ENCODE measurements at regions not wholly inside any gene's neighbourhood (a gene's known extent, or its start where the extent isn't known, plus 50 kb on each side); places are given as distances from the start of the nearest gene placed in this dataset.

DNA sequence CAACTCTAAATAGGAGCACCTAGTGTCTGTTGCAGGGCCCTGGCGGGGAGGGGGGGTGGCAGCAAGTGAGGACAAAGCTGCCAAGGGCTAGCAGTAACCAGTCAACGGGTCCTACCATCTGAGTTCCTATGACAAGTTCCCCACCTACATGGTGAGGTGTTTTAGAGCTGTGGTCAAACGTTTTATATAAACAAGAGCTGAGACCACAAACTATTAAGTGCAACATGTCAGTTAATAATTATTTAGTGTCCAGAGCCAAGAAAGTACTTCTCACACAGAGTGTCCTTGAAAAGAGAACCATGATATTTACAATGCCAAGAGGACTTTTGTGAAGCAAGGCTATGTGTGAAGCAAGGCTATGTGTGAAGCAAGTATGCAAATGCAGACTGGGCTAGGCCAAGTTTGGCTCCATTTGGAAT, 434.7 kb downstream of the TNS3 start:
- no peak for DNase-seq (ENCODE audit: low spot score)

GRCh38 chr7:47145982-47146381, 435.9 kb downstream of the TNS3 start:
- no peak for DNase-seq (ENCODE audit: low spot score)

DNA sequence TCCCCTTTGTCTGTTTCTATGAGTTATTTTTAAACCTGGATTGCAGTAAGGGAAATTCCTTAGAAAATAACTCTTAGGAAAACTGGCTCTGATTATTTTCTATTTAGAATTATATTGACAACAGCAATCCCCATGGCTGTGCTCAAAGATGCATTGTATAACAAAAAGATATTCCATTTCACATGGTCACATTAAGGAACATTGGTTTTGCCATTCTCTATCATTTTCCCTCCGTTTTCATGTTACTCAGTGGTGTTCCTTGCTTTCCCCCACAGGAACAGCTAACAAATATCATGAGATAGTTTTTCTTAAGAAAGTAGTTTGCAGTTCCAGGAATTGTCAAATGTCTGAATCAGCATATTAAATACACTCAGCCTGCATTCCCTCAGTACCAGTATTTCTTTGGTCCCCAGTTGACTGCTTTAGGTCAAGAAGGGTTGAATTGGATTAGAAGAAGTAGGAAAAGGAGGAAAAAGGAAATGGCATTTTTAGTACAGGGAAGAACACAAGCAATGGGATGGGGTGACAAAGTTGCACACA, 436.7 kb downstream of the TNS3 start:
- DNase-seq (ENCODE audit: low spot score), result no peak

DNA sequence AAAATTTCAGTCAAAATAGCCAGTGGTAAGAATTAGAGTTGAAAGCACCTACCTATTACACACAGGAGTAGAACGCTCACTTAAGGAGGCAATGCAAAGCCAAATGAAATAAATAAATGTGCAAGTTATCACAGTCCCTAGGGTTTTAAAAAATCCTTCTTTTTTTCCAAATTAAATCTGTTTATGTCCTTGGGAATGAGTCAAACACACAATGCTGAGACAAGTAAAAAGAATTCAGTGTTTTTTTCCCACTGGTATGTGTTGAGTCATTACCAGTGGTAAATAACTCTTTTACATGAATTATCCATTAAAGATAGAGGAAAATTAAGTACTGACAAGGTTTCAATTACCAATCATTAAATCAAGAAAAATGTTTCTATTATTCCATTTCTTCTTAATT, 438.6 kb downstream of the TNS3 start:
- no peak for DNase-seq (ENCODE audit: low spot score)

- no peak for DNase-seq (ENCODE audit: low spot score)
Observed at GRCh38 chr7:47142867-47143175, 439.1 kb downstream of the TNS3 start.

DNA sequence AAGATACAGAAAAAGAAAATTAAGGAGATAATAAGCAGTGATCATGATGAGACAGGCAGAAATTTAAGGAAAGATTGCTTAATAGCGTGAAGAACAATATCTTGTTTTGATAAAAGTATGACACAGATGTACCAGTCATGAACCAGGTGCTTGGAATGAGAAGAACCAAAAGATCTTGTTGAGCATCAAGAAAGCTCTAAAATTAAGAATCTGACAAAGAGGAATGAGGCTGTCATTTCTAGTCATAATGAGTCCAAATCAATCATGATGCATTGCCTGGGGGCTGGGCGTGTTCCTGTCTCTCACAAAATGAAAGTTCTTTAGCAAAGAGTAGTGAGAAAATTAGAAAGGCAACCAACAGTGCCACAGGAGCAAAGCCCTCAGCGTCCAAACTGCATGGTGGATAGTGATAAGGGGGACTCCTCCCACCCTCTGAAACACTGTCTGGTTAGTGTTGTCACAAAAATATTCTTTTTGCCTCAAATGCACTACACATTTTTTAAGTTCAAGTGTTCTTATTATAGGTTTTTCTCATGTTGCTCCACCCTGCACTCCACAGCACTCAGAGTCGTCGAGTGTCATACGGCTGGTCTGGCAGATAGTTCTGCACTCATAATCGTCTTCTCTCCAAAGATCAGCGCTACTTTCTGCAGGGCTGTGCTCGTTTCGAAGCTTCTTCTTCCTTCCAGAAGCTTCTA, 439.6 kb downstream of the TNS3 start:
- DNase-seq (ENCODE audit: low spot score), result no peak

- no peak for DNase-seq (ENCODE audit: low spot score)
Observed at GRCh38 chr7:47132471-47132870, 449.4 kb downstream of the TNS3 start.

GRCh38 chr7:47128700-47129099, 453.2 kb downstream of the TNS3 start:
- DNase-seq (ENCODE audit: low spot score), result no peak

DNA sequence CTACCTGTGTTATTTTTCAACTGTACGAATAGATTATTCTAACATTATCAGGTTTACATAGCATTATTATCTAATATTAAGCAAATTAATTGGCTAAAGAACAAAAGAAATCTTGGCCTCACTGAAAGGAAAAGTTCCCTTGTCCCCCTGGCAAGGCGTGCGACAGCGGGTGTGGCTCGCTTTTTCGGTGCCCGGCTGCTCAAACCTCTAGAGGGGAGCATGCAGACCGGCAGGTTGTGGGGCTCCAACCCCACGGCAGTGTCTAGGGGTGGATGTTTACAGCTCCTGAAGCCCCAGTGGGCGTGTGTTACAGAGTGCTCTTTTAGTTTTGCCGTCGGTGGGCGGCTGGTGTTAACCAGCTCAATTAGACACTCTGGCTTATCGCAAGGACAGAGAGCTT, 456.4 kb downstream of the TNS3 start:
- no peak for DNase-seq (ENCODE audit: low spot score)

DNA sequence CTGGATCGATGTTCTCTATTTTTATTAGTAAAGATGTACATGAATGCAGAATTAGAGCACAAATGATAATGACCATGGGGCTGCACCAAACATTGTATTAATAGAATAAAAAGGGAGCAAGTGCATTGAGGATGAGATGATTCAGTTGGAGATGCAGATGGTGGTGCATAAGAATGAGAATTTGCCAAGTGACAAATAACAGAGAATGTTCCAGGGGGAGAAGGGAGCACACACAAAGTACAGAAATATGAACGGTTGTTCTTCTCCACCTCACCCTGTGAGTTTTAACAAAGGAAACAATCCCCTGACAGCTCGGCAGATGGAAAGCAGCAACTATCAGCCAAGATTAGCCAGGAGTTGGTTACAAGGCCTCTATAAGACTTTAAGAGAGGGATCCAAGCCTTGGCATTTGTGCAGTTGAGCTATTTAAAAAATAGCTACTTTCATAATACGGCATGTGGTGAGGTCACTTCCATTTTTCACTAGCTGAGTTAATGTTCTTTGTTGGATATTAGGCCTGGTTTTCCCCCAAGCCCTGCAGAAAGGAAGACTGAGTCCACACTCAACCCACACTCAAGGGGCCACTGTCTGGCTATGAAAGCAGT, 462.5 kb downstream of the TNS3 start:
- no peak for DNase-seq (ENCODE audit: low spot score)

DNA sequence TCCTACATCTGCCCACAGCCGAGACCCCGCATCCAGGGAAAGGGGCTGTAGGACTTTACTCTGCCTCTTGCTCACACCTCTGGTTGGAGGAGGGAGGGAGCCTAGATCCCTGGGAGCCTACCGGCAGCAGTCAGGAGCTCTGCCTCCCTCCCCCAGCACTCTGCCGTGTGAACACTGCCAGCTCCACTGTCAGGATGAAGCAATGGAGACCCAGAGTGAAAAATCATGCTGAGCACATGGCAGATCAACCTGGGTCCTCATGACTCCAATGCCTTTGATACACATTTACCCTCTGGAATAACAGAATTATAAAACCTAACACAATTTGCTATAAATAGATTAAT, 477.7 kb downstream of the TNS3 start:
- no peak for DNase-seq (ENCODE audit: low spot score)

- no peak for DNase-seq (ENCODE audit: low spot score)
Observed at GRCh38 chr7:47103498-47104205, 478.3 kb downstream of the TNS3 start.

- no peak for DNase-seq (ENCODE audit: low spot score)
Observed at GRCh38 chr7:47102331-47102841, 479.5 kb downstream of the TNS3 start.

- DNase-seq (ENCODE audit: low spot score), result no peak
Observed at GRCh38 chr7:47100817-47101435, 481.0 kb downstream of the TNS3 start.

DNA sequence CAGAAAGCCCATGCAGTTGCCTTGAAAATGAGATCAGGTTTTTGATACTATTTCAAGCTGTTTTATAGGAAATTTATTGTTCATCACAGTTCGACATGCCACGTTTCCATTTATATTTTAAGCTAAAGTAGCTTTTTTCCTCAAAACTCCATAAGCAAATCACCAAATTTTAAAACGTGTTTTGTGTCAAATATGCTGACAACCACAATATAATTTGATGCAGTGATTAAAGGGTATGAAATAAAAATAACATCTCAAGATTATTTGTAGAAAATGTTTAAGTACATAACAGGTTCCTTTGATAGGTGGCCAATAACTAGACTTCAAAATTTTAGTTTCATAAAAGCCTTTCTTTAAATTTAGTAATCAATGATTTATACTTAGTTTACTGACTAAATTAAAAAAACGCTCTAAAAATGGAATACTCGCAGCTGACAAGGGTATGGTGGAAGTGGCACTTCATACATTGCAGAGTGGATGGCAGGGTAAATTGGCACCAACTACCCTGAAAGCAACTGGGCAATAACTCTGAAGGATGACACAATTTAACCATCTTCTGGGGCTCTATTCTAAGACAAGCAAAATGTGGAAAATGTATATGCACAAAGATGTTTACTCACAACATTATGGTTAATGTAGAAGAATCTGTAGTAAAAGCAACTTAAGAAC, 481.6 kb downstream of the TNS3 start:
- no peak for DNase-seq (ENCODE audit: low spot score)

DNA sequence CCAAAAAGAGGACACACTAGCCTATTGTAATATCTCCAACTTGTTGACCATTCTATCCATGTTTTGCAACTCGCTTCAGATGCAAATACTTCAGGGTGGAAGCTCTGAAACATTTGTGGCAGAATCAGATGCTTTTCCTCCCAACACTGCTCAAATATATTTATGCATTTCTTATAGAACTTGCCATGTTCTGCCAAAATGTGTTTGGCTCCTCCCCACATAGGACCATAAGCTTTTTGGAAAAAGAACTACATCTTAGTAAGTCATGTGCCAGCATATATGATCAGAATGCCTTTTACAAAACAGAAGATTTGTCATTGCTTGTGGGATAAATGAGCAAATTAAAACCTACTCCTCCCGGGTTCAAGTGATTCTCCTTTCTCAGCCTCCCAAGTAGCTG, 484.5 kb downstream of the TNS3 start:
- DNase-seq (ENCODE audit: low spot score), result no peak

GRCh38 chr7:47095946-47096345, 486.0 kb downstream of the TNS3 start:
- DNase-seq (ENCODE audit: low spot score), result no peak

GRCh38 chr7:47094462-47094861, 487.4 kb downstream of the TNS3 start:
- no peak for DNase-seq (ENCODE audit: low spot score)

DNA sequence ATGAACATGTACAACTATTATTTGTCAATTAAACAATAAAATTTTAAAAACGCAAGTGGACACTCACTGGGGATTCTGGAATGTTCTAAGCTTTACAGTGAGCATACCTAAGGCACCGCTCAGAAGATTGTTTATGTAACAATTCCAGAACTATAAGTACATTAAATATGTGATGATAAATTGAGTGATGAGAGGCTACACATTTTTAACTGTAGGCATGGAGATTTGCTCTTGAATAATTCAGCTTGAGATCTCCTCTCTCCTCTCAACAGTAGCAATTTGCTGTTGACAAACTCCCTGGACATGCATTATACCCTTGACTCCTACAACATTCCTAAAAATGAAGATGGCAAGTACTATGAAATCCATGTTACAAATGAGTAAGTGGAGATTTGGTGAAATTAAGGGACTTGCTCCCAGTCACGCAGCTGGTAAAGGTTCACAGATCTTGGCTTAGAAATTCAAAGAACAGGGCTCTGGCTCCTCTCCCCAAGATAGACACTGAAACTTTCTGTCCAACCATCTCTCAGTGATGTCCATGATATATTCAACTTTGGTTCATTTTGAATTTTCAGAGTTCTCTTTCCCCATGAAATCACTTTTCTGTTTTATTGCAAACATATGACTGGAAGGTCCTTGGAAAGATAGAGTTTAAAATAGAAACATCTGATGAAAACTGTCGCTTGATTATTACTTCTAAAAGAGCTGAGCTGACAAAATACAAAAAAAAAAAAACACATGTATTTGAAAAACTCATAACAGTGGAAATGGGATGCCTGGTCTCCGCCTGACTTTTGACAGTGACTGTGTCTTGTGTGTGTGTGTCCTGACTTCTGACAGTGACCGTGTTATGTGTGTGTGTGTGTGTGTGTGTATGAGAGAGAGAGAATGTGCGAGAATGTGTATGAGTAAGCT, 488.3 kb downstream of the TNS3 start:
- no peak for DNase-seq (ENCODE audit: low spot score)

GRCh38 chr7:47092336-47092735, 489.6 kb downstream of the TNS3 start:
- no peak for DNase-seq (ENCODE audit: low spot score)

DNA sequence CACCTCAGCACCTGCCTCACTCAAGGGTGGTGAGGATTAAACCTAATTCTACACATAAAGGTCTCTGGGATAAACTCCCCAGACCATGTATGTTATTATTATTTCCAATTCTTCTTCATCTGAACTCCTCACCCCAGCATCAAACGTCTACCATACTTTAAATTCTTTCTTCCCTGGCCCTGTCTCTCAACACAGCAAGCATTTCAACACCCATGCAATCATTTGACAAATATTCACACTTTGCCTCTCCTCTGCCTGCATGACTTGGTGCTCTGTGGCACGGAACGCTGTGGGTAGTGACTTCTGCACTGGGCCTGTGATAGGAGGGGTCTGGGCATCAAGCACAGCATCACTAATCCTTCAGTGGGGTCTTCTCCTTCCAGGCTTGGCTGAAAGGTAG, 490.8 kb downstream of the TNS3 start:
- DNase-seq (ENCODE audit: low spot score), result no peak

Measured in globus pallidus (tissue), 1 donor.